Gastroesophageal sphincter (tissue), 3 donors: ENCODE measurements at regions not wholly inside any gene's neighbourhood (a gene's known extent, or its start where the extent isn't known, plus 50 kb on each side); places are given as distances from the start of the nearest gene placed in this dataset.

Source experiments
- CTCF ChIP-seq, 4 experiments: fragments of 200-600 bp in 2 of 4; fragments of 450-650 bp in 2 of 4; sonication (generic) in 1 of 4; IDR thresholded peaks; one replicate each; pipeline ENCODE4 v1.5.1; 2017 to 2019; ENCODE audit warnings: antibody characterized with exemption in 4 of 4, mild to moderate bottlenecking in 2 of 4, moderate library complexity in 2 of 4
- EP300 ChIP-seq: sonication (generic); formaldehyde crosslinking; IDR thresholded peaks from one replicate; pipeline ENCODE4 v1.6.1; 2017; ENCODE audit warnings: antibody characterized with exemption, mild to moderate bottlenecking
- POLR2A ChIP-seq, 2 donors: fragments of 450-650 bp; IDR thresholded peaks; one replicate each; pipeline ENCODE4 v1.6.1; 2017; ENCODE audit warnings: antibody characterized with exemption in 2 of 2, mild to moderate bottlenecking in 2 of 2, moderate library complexity in 1 of 2
- POLR2AphosphoS5 ChIP-seq: sonication (generic); formaldehyde crosslinking; IDR thresholded peaks from one replicate; pipeline ENCODE4 v1.6.1; 2017; ENCODE audit warnings: antibody characterized with exemption

- TF ChIP-seq CTCF (IDR thresholded peaks at IDR 0.05) (no peak), EP300 (no peak), POLR2A (IDR thresholded peaks at IDR 0.05) (no peak), POLR2AphosphoS5 (no peak)
Measured at GRCh38 chr13:93174260-93174659, 52.3 kb upstream of the GPC6 start.
